ENCODE measurements at regions not wholly inside any gene's neighbourhood (a gene's known extent, or its start where the extent isn't known, plus 50 kb on each side); places are given as distances from the start of the nearest gene placed in this dataset.

DNA sequence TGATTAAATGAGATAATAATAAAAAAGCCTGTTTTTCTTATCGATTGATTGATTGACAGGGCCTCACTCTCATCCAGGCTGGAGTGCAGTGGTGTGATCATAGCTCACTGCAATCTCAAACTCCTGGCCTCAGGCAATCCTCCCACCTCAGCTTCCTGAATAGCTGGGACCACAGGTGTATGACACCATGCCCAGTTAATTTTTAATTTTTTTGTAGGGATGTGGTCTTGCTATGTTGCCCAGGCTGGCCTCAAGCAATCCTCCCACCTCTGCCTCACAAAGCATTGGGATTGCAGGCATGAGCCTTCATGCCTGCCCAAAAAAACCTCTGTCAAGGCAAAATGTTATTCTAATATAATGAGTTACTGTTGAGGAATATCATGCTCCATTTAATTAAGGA, 346.4 kb upstream of the DAB1 start:
- no peak for TF ChIP-seq SRSF1 (IDR thresholded peaks at IDR 0.05; ENCODE audit: low read depth, low read length)
- no peak for TF ChIP-seq YY1 (IDR thresholded peaks at IDR 0.05; ENCODE audit: borderline replicate concordance in 1 of 3, control insufficient read depth in 1 of 3, extremely low read depth in 1 of 3, insufficient read depth in 3 of 3, insufficient read length in 1 of 3, insufficient replicate concordance in 2 of 3, low read depth in 1 of 3, low read length in 2 of 3)
- TF ChIP-seq, protein P1, sequence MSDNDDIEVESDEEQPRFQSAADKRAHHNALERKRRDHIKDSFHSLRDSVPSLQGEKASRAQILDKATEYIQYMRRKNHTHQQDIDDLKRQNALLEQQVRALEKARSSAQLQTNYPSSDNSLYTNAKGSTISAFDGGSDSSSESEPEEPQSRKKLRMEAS (CRISPR knock-in tag; IDR thresholded peaks at IDR 0.05): no peak
- TF ChIP-seq, protein P2, sequence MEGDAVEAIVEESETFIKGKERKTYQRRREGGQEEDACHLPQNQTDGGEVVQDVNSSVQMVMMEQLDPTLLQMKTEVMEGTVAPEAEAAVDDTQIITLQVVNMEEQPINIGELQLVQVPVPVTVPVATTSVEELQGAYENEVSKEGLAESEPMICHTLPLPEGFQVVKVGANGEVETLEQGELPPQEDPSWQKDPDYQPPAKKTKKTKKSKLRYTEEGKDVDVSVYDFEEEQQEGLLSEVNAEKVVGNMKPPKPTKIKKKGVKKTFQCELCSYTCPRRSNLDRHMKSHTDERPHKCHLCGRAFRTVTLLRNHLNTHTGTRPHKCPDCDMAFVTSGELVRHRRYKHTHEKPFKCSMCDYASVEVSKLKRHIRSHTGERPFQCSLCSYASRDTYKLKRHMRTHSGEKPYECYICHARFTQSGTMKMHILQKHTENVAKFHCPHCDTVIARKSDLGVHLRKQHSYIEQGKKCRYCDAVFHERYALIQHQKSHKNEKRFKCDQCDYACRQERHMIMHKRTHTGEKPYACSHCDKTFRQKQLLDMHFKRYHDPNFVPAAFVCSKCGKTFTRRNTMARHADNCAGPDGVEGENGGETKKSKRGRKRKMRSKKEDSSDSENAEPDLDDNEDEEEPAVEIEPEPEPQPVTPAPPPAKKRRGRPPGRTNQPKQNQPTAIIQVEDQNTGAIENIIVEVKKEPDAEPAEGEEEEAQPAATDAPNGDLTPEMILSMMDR (IDR thresholded peaks at IDR 0.05 in 2 of 3, conservative IDR thresholded peaks at IDR 0.05 in 1 of 3; ENCODE audit: insufficient read depth in 2 of 3, low read depth in 1 of 3, low read length in 3 of 3): no peak
- no peak for TF ChIP-seq BDP1 (IDR thresholded peaks at IDR 0.05; ENCODE audit: insufficient read depth, insufficient read length)
- TF ChIP-seq ELF1 (tag; IDR thresholded peaks at IDR 0.05): no peak
- TF ChIP-seq, protein P3, sequence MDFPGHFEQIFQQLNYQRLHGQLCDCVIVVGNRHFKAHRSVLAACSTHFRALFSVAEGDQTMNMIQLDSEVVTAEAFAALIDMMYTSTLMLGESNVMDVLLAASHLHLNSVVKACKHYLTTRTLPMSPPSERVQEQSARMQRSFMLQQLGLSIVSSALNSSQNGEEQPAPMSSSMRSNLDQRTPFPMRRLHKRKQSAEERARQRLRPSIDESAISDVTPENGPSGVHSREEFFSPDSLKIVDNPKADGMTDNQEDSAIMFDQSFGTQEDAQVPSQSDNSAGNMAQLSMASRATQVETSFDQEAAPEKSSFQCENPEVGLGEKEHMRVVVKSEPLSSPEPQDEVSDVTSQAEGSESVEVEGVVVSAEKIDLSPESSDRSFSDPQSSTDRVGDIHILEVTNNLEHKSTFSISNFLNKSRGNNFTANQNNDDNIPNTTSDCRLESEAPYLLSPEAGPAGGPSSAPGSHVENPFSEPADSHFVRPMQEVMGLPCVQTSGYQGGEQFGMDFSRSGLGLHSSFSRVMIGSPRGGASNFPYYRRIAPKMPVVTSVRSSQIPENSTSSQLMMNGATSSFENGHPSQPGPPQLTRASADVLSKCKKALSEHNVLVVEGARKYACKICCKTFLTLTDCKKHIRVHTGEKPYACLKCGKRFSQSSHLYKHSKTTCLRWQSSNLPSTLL (IDR thresholded peaks at IDR 0.05): no peak
- TF ChIP-seq STAT5A (IDR thresholded peaks at IDR 0.05; ENCODE audit: borderline replicate concordance, low read length): no peak
- TF ChIP-seq, protein P4, sequence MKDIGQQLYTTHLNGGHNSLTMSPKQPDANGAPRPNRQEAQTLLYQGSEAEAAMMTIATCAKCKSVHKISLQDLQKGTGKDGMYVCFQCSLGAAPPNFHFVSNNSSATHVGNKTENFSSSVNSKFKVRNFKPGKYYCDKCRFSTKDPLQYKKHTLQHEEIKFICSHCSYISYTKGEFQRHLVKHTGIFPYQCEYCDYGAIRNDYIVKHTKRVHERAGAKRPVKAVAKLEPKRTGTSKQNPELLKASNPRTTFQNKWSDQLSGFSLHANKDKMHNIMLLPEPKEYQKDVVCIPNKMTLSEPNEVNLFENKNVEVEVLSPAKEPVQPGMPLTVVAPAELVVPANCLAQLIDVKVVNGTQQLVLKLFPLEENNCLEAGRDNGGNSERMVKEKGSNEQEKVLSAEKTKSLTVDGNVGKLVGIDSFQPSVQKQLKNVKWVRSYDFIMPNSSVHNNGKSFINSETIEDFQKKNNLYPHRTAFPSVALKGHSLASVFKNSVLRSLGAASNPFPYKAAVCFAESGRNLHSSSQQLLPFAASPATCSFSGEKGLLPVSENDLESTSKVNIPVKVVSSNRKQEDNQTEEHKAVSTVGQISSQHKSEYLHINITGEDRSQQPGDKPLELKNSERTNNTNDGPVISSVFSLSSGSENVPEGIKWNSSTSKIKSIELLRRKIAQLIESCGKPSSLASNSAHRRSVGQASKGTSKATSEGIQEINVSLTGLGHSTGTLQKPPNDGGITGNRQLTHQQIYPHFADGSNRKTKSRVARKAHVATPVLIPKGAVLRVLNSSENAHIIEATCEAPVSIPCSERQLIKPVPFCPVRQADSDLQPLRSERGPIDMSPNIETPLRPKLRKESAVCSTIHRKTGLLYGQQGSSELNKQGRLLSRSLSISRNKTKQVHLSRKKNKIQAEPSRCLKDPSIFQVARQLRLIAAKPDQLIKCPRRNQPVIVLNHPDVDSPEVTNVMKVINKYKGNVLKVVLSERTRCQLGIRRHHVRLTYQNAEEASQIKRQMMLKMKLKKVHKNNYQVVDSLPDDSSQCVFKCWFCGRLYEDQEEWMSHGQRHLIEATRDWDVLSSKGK (CRISPR knock-in tag; IDR thresholded peaks at IDR 0.05): no peak
- no peak for TF ChIP-seq FOXM1 (IDR thresholded peaks at IDR 0.05; ENCODE audit: low read depth)
- no peak for TF ChIP-seq FOXM1 (CRISPR knock-in tag; IDR thresholded peaks at IDR 0.05; ENCODE audit: low read depth)
- TF ChIP-seq, protein P5, sequence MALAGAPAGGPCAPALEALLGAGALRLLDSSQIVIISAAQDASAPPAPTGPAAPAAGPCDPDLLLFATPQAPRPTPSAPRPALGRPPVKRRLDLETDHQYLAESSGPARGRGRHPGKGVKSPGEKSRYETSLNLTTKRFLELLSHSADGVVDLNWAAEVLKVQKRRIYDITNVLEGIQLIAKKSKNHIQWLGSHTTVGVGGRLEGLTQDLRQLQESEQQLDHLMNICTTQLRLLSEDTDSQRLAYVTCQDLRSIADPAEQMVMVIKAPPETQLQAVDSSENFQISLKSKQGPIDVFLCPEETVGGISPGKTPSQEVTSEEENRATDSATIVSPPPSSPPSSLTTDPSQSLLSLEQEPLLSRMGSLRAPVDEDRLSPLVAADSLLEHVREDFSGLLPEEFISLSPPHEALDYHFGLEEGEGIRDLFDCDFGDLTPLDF (CRISPR knock-in tag; IDR thresholded peaks at IDR 0.05): no peak
- no peak for TF ChIP-seq TBL1XR1 (IDR thresholded peaks at IDR 0.05; ENCODE audit: low read length in 2 of 2)
- no peak for TF ChIP-seq POLR3A (IDR thresholded peaks at IDR 0.05; ENCODE audit: borderline replicate concordance, extremely low read depth, insufficient read depth, insufficient read length)

Measured in K562 (cell line).